SK-N-SH treated with all-trans-retinoic acid at 6 μM for 48 hours (cell line): ENCODE measurements at regions not wholly inside any gene's neighbourhood (a gene's known extent, or its start where the extent isn't known, plus 50 kb on each side); places are given as distances from the start of the nearest gene placed in this dataset.

Experiments
- GLIS3 ChIP-seq: fragments of 250-450 bp; sonication (Bioruptor Pico); IDR thresholded peaks from 2 replicates; pipeline ENCODE4 v1.5.0; 2020; ENCODE audit warnings: mild to moderate bottlenecking, moderate library complexity
- RARB ChIP-seq: fragments of 250-450 bp; sonication (Bioruptor Pico); IDR thresholded peaks from 2 replicates; pipeline ENCODE4 v1.8.0; 2021; ENCODE audit warnings: mild to moderate bottlenecking, moderate library complexity

DNA sequence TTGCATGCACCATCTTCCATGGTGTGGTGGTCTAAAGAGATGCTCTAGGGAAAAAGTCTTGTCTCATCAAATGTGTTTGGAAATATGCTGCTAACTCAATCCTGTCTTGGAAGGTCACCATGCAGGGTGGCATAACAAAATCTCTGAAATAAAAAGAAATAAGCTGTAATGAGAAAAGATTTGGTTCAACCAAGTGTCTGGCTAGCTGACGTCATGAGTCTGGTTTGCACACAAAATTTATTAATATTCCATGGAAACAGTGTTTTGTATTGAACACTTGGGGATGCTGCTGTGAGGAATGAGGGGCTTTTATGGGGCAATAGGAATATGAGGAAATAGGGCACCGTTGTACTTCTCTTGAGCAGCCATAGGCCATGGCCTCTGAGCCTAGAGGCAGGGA, 575.7 kb upstream of the CDH5 start:
- TF ChIP-seq GLIS3 (CRISPR knock-in tag) (no peak), RARB (CRISPR knock-in tag) (no peak)
